ENCODE measurements at regions not wholly inside any gene's neighbourhood (a gene's known extent, or its start where the extent isn't known, plus 50 kb on each side); places are given as distances from the start of the nearest gene placed in this dataset.

DNA sequence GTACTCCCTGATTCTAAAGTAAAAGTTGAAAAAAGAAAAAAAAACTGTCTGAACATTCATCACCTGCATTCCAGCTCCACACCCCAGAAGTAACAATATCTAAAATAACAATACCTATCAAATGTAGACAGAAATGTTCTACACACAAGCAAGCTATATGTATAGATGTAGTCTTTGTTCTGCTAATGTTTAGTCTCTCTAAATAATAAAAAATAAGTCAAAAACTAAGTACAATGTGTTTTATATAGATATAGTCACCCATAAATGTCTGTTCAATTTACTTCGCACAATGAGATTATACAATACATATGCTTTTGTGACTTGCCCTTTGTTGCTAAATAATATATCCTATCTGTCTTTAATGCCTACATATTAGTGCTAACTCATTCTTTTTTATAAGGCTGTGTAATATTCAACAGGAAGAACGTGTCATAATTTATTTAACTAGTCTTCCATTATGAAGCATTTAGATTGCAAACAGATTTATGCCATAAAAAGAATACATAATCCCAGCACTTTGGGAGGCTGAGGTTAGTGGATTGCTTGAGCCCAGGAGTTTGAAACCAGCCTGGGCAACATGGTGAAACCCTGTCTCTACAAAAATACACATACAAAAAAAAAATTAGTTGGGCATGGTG lies 216.2 kb upstream of the ZNF217 start:
- TF ChIP-seq, protein P1, sequence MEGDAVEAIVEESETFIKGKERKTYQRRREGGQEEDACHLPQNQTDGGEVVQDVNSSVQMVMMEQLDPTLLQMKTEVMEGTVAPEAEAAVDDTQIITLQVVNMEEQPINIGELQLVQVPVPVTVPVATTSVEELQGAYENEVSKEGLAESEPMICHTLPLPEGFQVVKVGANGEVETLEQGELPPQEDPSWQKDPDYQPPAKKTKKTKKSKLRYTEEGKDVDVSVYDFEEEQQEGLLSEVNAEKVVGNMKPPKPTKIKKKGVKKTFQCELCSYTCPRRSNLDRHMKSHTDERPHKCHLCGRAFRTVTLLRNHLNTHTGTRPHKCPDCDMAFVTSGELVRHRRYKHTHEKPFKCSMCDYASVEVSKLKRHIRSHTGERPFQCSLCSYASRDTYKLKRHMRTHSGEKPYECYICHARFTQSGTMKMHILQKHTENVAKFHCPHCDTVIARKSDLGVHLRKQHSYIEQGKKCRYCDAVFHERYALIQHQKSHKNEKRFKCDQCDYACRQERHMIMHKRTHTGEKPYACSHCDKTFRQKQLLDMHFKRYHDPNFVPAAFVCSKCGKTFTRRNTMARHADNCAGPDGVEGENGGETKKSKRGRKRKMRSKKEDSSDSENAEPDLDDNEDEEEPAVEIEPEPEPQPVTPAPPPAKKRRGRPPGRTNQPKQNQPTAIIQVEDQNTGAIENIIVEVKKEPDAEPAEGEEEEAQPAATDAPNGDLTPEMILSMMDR (IDR thresholded peaks at IDR 0.05 in 8 of 11, conservative IDR thresholded peaks at IDR 0.05 in 3 of 11), result no peak
- no peak for TF ChIP-seq POLR2AphosphoS5 (IDR thresholded peaks at IDR 0.05)

All from spleen (tissue), 7 donors.